ENCODE measurements at regions not wholly inside any gene's neighbourhood (a gene's known extent, or its start where the extent isn't known, plus 50 kb on each side); places are given as distances from the start of the nearest gene placed in this dataset.
"Not testable (repeated sequence)": the region's sequence is repeated elsewhere in the genome, so short reads cannot be mapped to it uniquely, and the experiment has no call there.

GRCh38 chr18:39127538-39127937, 1561.9 kb upstream of the CELF4 start:
- not testable (repeated sequence) for TF ChIP-seq CTCF (IDR thresholded peaks at IDR 0.05; ENCODE audit: insufficient read depth, low read depth, low read length); EZH2 (IDR thresholded peaks at IDR 0.05; ENCODE audit: insufficient read depth, low read length)
